ENCODE measurements at regions not wholly inside any gene's neighbourhood (a gene's known extent, or its start where the extent isn't known, plus 50 kb on each side); places are given as distances from the start of the nearest gene placed in this dataset.

DNA sequence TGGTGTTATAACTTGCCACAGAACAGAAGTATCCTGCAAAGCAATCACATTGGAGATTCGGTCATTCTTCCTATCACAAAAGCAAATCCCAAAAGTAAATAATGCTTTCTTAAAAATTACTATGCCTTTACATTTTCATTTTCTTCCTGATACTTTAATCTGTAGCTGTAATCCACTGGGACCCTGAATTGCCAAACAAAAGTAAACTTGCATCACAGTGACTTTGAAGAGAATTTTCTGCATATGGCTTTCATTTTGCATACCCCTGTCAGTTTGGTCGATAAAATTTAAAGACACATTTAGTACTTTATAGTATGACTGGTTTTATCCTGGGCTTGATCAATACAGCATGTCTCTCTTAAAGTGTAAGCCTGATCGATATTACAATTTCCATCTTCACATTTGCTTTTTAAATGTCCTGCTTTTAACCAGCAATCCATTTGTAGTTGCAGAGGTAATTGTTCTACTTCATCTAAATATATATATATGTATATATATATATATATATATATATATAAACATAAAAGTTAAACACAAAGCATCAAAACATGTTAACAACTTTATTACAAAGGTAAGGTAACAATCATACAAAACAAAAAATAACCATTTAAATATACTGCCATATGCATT lies 53.7 kb upstream of the PLEKHA5 start:
- ATAC-seq, result no peak
- no peak for TF ChIP-seq CSDC2 (CRISPR knock-in tag; IDR thresholded peaks at IDR 0.05)
- no peak for TF ChIP-seq RARB (CRISPR knock-in tag; IDR thresholded peaks at IDR 0.05)
- TF ChIP-seq TOX (CRISPR knock-in tag; IDR thresholded peaks at IDR 0.05; ENCODE audit: borderline replicate concordance), result no peak
- TF ChIP-seq TCF4 (CRISPR knock-in tag; IDR thresholded peaks at IDR 0.05; ENCODE audit: borderline replicate concordance), result no peak
- no peak for TF ChIP-seq ZFP3 (CRISPR knock-in tag; IDR thresholded peaks at IDR 0.05)
- TF ChIP-seq, protein P1, sequence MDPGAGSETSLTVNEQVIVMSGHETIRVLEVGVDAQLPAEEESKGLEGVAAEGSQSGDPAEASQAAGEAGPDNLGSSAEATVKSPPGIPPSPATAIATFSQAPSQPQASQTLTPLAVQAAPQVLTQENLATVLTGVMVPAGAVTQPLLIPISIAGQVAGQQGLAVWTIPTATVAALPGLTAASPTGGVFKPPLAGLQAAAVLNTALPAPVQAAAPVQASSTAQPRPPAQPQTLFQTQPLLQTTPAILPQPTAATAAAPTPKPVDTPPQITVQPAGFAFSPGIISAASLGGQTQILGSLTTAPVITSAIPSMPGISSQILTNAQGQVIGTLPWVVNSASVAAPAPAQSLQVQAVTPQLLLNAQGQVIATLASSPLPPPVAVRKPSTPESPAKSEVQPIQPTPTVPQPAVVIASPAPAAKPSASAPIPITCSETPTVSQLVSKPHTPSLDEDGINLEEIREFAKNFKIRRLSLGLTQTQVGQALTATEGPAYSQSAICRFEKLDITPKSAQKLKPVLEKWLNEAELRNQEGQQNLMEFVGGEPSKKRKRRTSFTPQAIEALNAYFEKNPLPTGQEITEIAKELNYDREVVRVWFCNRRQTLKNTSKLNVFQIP (CRISPR knock-in tag; IDR thresholded peaks at IDR 0.05; ENCODE audit: borderline replicate concordance, low read depth), result no peak
- TF ChIP-seq ZFP30 (CRISPR knock-in tag; IDR thresholded peaks at IDR 0.05), result no peak
- no peak for TF ChIP-seq OSR1 (CRISPR knock-in tag; IDR thresholded peaks at IDR 0.05)
- no peak for TF ChIP-seq ZNF70 (CRISPR knock-in tag; IDR thresholded peaks at IDR 0.05)
- TF ChIP-seq ZNF565 (CRISPR knock-in tag; conservative IDR thresholded peaks at IDR 0.05; ENCODE audit: low read depth), result no peak
